Limb (tissue), 2 donors: ENCODE measurements at regions not wholly inside any gene's neighbourhood (a gene's known extent, or its start where the extent isn't known, plus 50 kb on each side); places are given as distances from the start of the nearest gene placed in this dataset.
A peak's percentile ranks its signal among the peaks of the same experiment; 100 is the strongest.

Experiments
- DNase-seq, 2 donors: peaks; one replicate each; pipeline ENCODE4 v3.0.0-alpha.2; 2016; ENCODE audit errors: extremely low spot score in 2 of 2

DNA sequence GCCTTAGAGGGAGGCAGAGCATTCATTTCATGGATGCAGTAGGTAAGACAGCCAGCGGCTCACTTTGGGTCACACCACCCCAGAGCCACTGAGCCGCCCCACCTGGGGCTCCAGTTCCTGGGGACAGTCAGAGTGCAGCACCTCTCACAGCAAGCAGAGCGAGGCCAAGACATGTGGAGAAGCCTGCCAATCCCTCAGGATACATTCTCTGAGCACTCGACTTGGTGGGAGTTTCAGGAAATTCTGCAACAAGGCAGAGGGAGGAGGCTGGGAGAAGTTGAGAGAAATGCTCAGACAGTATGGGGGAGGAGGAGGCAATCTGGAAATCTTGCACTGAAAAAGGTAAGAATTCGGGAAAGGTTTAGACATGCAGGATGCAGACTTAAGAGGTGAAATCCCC, 60.8 kb upstream of the WLS start:
- peak in 1 of 2 donors; percentile 33 for DNase-seq

DNA sequence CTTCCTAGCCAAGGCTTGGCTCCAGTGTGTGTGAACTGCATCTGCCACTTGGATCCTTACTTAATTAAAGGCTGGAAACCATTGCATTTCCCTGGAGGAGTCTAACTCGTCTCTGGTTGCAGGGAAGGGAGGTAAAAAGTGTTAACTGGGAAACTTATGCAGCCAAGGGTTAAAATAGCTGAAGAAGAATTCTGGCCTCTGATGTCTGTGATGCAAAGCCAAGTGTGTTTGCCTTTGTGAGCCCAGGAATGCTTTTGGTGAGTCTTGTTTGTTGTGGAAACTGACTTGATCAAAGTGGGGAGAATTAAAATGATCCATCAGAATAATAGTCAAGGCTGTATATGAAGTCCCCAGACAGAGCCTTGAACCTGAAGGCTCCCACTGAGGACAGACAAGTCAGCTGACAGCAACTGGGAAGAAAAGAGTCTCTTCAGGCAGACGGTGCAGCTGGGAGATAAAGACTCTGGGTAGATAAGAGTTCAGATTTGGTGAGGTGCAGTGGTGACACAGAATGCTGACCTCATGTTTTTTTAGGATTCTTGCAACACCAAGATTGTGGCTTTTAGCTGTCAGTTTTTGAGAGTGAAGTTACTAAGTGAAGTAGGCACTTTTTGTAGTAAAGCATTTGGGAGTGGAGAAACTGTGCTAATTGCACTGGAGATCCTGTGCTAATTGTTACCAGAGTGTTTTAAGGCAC, 59.5 kb upstream of the WLS start:
- no peak for DNase-seq

DNA sequence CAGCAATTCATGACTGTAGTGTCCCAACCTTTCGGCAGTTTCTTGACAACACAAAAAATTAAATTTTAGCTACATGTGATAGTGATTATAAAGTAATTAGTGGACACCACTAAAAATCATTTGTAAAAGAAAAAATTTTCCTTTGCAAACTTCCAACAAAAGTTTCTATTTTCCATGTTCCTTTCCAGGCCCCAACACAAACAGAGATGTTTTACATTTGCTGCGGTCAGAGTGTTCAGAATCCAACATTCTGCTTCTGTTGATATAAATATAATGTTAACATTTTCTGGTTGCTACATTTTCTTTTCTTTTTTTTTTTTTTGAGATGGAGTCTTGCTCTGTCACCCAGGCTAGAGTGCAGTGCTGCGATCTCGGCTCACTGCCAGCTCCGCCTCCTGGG, 54.9 kb upstream of the WLS start:
- DNase-seq = no peak

DNA sequence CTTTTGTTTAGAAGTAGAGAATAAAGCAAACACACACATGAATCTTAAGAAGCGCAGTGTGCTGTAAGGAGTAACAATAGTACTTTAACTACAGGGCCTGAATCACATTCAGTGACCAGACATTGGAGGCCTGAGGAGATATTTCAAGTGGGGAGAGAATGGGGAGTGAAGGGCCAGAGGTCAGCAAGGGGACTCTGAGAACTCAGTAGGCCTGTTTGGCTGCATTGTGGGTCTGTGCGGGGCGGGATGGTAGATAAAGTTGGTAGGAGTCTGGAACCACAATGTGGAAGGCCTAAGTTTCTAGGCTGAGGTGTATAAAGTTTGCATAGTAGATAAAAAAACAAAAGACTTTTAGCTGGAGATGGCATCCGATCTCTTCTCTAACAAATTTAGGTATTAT, 52.7 kb upstream of the WLS start:
- DNase-seq = no peak

DNA sequence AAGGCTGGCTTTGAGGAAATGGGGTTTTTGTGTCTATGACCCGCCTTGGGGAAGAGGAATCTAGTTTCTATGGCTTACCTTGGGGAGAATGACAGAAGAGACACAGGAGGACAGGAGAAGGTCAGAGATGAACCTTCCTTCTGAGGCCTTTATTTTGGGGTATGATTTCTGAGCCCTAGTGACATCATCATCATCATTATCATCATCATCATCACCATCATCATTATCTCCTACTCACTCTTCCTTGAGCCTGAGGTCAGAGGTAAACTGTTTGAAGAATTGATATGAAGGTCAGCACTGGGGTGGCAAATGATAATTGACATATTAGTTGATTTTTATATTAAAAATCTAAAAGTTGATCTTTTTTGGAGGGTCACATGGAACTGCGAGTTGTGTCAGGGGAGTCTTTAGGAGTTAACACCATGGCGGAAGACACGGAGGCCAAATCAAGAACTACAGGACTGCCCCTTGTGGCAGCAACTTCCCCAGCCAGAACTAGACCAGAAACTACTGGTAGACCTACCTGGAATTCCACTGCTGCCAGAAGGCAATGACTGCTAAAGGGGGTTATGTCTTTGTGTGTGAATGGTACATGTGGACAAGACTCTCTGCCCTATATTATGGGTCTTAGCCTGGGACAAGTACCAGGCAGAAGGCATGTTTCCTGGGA, 49.8 kb upstream of the WLS start:
- no peak for DNase-seq
